ENCODE measurements at regions not wholly inside any gene's neighbourhood (a gene's known extent, or its start where the extent isn't known, plus 50 kb on each side); places are given as distances from the start of the nearest gene placed in this dataset.
"Not testable (repeated sequence)": the region's sequence is repeated elsewhere in the genome, so short reads cannot be mapped to it uniquely, and the experiment has no call there.

DNA sequence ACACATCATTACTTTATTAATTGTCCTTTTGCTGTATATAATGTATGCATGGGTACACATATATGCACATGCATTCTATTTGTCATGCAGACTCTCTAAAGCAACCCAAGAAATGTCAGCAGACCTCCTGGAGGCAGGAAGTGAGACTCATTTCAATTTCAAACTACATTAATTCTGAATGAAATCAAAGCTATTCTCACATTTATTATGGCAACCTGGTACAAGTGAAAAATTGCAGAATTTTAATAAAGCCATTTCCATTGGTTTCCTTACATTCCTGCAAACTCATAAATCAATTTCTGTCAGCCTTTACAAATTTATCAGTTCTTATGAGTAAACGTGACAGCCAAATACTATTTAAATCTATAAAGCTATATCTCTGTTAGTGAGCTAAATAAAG is 430.4 kb upstream of the NUDT12 start:
- Mint-ChIP-seq H3K9me3 (peaks cover 15% of the 10 kb centered on the region), H3K27ac (no peak overlapping the region), H3K36me3 (ENCODE audit: low read depth) (no peaks in the 10 kb centered on the region), H3K4me1 (no peaks in the 10 kb centered on the region), H3K27me3 (ENCODE audit: low read depth, poor library complexity) (no peaks in the 10 kb centered on the region), H3K4me3 (no peak overlapping the region)
- TF ChIP-seq, protein P1, sequence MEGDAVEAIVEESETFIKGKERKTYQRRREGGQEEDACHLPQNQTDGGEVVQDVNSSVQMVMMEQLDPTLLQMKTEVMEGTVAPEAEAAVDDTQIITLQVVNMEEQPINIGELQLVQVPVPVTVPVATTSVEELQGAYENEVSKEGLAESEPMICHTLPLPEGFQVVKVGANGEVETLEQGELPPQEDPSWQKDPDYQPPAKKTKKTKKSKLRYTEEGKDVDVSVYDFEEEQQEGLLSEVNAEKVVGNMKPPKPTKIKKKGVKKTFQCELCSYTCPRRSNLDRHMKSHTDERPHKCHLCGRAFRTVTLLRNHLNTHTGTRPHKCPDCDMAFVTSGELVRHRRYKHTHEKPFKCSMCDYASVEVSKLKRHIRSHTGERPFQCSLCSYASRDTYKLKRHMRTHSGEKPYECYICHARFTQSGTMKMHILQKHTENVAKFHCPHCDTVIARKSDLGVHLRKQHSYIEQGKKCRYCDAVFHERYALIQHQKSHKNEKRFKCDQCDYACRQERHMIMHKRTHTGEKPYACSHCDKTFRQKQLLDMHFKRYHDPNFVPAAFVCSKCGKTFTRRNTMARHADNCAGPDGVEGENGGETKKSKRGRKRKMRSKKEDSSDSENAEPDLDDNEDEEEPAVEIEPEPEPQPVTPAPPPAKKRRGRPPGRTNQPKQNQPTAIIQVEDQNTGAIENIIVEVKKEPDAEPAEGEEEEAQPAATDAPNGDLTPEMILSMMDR (IDR thresholded peaks at IDR 0.05) = no peak
- no peak for DNase-seq

DNA sequence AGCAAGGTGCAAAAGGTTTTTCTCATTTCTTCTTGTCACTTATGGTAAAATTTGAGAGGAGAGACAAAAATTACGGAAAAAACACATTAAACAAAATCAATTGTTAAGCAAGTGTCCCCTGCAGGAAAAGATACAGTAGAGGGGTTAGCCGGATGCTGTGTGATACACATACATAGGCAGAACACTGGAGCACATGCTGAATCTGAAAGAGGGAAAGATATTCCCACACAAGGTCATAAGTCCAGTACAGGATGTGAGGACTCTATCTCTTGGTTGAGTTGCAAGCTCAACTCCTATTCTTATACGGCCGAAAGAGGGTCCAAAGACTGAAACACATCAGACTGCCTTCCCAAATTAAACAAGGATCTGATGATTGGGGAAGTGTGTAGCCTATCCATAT is 427.5 kb upstream of the NUDT12 start:
- peaks cover 9% of the 10 kb centered on the region for H3K9me3 Mint-ChIP-seq
- no peaks in the 10 kb centered on the region for H3K4me1 Mint-ChIP-seq
- no peaks in the 10 kb centered on the region for H3K36me3 Mint-ChIP-seq (ENCODE audit: low read depth)
- no peak for DNase-seq
- TF ChIP-seq, protein P1 (IDR thresholded peaks at IDR 0.05) = no peak
- no peak overlapping the region for H3K27ac Mint-ChIP-seq
- H3K27me3 Mint-ChIP-seq (ENCODE audit: low read depth, poor library complexity) = no peaks in the 10 kb centered on the region
- no peak overlapping the region for H3K4me3 Mint-ChIP-seq

DNA sequence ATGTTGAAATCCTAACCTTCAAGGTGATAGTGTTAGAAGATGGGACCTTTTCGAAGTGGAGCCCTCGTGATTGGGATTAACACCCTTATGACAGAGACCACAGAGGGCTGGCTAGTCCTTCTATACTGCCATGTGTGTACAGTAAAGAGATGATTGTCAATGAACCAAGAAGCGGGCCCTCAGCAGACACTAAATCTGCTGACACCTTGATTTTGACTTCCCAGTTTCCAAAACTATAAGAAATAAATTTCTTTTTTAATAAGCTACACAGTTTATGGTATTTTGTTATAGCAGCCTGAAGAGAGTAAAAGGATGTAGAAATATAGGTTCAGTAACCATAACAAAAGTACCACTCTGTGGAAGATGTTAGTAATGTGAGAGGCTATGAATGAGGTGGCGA is 419.0 kb upstream of the NUDT12 start:
- Mint-ChIP-seq H3K4me3 (no peak overlapping the region), H3K27ac (no peak overlapping the region), H3K9me3 (peaks cover 6% of the 10 kb centered on the region), H3K36me3 (ENCODE audit: low read depth) (no peaks in the 10 kb centered on the region), H3K4me1 (no peaks in the 10 kb centered on the region), H3K27me3 (ENCODE audit: low read depth, poor library complexity) (no peaks in the 10 kb centered on the region)
- TF ChIP-seq, protein P1 (IDR thresholded peaks at IDR 0.05) = no peak
- no peak for DNase-seq

DNA sequence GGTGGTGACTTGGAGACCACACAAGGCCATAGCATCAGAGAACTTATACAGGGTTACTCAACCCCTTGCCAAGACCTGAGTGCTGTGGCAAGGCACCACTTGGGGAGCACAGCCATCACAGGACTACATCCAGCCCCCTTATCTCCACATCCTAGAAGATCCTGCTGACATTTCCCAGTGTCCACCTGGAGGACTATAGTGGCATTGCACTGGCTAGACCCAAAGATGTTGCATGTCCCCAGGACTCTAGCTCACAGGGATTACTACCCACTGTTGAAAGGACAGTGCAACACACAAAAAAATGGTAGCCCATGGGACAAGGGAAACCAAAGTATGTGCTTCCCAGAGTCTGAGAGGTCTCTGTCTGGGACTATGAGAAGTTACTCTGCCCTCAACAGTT is 411.1 kb upstream of the NUDT12 start:
- Mint-ChIP-seq H3K27ac (no peak overlapping the region), H3K9me3 (peaks cover 46% of the 10 kb centered on the region), H3K4me1 (peaks cover 13% of the 10 kb centered on the region), H3K36me3 (ENCODE audit: low read depth) (peaks cover 34% of the 10 kb centered on the region), H3K4me3 (no peak overlapping the region), H3K27me3 (ENCODE audit: low read depth, poor library complexity) (no peaks in the 10 kb centered on the region)
- TF ChIP-seq, protein P1 (IDR thresholded peaks at IDR 0.05) = no peak
- DNase-seq = no peak

DNA sequence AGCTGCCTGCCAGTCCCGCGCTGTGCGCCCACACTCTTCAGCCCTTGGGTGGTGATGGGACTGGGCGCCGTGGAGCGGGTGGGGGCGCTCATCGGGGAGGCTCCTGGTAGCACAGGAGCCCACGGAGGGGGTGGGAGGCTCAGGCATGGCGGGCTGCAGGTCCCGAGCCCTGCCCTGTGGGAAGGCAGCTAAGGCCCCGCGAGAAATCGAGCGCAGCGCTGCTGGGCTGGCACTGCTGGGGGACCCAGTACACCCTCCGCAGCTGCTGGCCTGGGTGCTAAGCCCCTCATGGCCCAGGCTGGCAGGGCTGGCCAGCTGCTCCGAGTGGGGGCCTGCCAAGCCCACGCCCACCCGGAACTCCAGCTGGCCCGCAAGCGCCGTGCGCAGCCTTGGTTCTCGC is 403.7 kb upstream of the NUDT12 start:
- peaks cover 41% of the 10 kb centered on the region for H3K9me3 Mint-ChIP-seq
- DNase-seq; H3K4me3 Mint-ChIP-seq; H3K27me3 Mint-ChIP-seq (ENCODE audit: low read depth, poor library complexity); H3K27ac Mint-ChIP-seq; H3K4me1 Mint-ChIP-seq: not testable (repeated sequence)
- H3K36me3 Mint-ChIP-seq (ENCODE audit: low read depth) = peaks cover 14% of the 10 kb centered on the region

DNA sequence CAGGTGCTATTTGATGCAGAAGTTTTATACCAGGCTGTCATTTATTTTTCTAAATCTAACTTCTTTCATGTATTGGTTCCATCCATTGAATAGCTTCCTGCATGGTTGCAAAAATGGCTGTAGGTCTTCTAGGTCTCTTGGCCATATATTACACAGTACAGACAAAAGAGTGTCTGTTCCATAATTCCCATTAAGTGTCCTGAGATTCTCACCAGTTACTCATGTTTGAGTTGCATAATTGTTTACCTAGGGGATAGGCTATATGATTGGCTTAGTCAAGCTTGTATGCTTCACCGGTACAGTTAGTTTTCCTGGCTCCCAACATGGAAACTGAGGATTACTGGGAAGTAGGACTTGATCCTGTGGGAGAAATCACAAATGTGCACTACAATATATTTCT is 399.4 kb upstream of the NUDT12 start:
- Mint-ChIP-seq H3K4me3 (no peak overlapping the region), H3K27ac (no peak overlapping the region), H3K36me3 (ENCODE audit: low read depth) (peaks cover 6% of the 10 kb centered on the region), H3K27me3 (ENCODE audit: low read depth, poor library complexity) (no peaks in the 10 kb centered on the region), H3K4me1 (no peaks in the 10 kb centered on the region), H3K9me3 (peaks cover 39% of the 10 kb centered on the region)
- no peak for DNase-seq
- TF ChIP-seq, protein P1 (IDR thresholded peaks at IDR 0.05) = no peak

All from nephron progenitor cell (in vitro differentiated cells).